ENCODE measurements at regions not wholly inside any gene's neighbourhood (a gene's known extent, or its start where the extent isn't known, plus 50 kb on each side); places are given as distances from the start of the nearest gene placed in this dataset.

DNA sequence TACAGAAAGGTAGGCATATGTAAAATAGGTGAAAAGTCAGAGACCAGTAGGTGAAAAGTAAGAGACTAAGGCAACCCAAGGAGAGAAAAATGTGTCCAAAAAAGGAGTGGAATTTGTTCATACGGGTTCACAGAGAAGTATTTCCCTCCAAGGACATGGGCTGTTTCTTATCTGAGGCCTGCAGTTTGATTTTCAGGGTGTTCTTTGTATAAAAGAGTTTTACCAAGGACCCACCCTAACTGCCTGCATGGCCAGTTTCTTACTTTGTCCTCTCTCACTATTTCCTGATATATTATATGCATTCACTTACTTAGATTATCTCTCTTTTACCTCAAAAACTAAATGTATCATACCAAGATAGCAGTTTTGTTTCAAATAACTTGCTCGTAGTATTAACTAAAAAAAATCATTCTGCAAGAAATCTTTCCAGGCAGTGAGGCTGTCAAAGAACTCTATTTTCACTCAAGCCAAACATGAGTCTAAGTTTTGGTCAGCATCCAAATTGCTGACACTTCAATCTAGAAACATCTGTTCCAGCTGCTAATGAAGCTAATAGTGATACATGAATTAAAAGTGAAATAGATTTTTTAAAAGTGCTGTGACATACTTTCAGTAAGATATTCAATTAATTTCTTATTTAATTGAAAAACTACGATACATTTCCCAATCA, 141.4 kb upstream of the SGCG start:
- Mint-ChIP-seq H3K4me1 (peaks cover 4% of the 10 kb centered on the region), H3K9me3 (no peaks in the 10 kb centered on the region), H3K36me3 (ENCODE audit: low read depth) (no peaks in the 10 kb centered on the region), H3K27ac (no peak overlapping the region), H3K4me3 (no peak overlapping the region), H3K27me3 (ENCODE audit: insufficient read depth) (no peaks in the 10 kb centered on the region)
- DNase-seq: no peak
- 91 to 100% methylated on average over 3 of the region's 3 CpGs for WGBS, 2 experiments (ENCODE audit: insufficient coverage in 1 of 2, insufficient read length in 1 of 2)
- TF ChIP-seq, protein P1, sequence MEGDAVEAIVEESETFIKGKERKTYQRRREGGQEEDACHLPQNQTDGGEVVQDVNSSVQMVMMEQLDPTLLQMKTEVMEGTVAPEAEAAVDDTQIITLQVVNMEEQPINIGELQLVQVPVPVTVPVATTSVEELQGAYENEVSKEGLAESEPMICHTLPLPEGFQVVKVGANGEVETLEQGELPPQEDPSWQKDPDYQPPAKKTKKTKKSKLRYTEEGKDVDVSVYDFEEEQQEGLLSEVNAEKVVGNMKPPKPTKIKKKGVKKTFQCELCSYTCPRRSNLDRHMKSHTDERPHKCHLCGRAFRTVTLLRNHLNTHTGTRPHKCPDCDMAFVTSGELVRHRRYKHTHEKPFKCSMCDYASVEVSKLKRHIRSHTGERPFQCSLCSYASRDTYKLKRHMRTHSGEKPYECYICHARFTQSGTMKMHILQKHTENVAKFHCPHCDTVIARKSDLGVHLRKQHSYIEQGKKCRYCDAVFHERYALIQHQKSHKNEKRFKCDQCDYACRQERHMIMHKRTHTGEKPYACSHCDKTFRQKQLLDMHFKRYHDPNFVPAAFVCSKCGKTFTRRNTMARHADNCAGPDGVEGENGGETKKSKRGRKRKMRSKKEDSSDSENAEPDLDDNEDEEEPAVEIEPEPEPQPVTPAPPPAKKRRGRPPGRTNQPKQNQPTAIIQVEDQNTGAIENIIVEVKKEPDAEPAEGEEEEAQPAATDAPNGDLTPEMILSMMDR (conservative IDR thresholded peaks at IDR 0.05): no peak
- Histone ChIP-seq H3K4me1 (ENCODE audit: control insufficient read depth, insufficient read depth, low read length) (no peaks in the 10 kb centered on the region), H3K36me3 (ENCODE audit: control insufficient read depth, insufficient read depth, low read length) (no peaks in the 10 kb centered on the region), H3K9ac (ENCODE audit: extremely low read depth, low read length, poor library complexity, severe bottlenecking) (no peak overlapping the region), H3K4me3 (ENCODE audit: low read length) (no peak overlapping the region), H3K27ac (ENCODE audit: low read depth, low read length) (no peak overlapping the region), H3K9me3 (ENCODE audit: control insufficient read depth, low read length) (no peaks in the 10 kb centered on the region), H3K27me3 (ENCODE audit: control insufficient read depth, insufficient read depth, low read length, poor library complexity, severe bottlenecking) (no peaks in the 10 kb centered on the region)

DNA sequence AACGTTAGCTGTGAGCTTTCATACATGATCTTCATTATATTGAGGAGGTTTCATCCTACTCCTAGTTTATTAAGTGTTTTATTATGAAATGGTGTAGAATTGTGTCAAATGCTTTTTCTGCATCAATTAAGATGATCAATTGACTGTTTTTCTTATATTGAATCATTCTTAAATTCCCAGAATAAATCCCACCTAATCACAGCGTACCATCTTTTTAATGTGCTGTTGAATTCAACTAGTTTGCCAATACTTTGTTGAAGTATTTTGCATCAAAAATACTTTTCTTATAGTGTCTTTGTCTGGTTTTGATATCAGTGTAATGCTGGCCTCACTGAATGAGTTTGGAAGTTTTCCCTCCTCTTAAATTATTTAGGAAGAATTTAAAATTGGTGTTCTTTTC, 138.6 kb upstream of the SGCG start:
- Mint-ChIP-seq H3K4me3 (no peak overlapping the region), H3K27ac (no peak overlapping the region), H3K9me3 (peaks cover 3% of the 10 kb centered on the region), H3K4me1 (peaks cover 8% of the 10 kb centered on the region), H3K36me3 (ENCODE audit: low read depth) (peaks cover 7% of the 10 kb centered on the region), H3K27me3 (ENCODE audit: insufficient read depth) (no peaks in the 10 kb centered on the region)
- DNase-seq: no peak
- Histone ChIP-seq H3K27ac (ENCODE audit: low read depth, low read length) (no peak overlapping the region), H3K36me3 (ENCODE audit: control insufficient read depth, insufficient read depth, low read length) (no peaks in the 10 kb centered on the region), H3K9ac (ENCODE audit: extremely low read depth, low read length, poor library complexity, severe bottlenecking) (no peak overlapping the region), H3K4me1 (ENCODE audit: control insufficient read depth, insufficient read depth, low read length) (no peaks in the 10 kb centered on the region), H3K4me3 (ENCODE audit: low read length) (no peak overlapping the region), H3K9me3 (ENCODE audit: control insufficient read depth, low read length) (no peaks in the 10 kb centered on the region), H3K27me3 (ENCODE audit: control insufficient read depth, insufficient read depth, low read length, poor library complexity, severe bottlenecking) (no peaks in the 10 kb centered on the region)
- TF ChIP-seq, protein P1 (conservative IDR thresholded peaks at IDR 0.05): no peak
- 93 to 100% methylated on average over 1 to 2 of the region's 2 CpGs for WGBS, 2 experiments (ENCODE audit: insufficient coverage in 1 of 2, insufficient read length in 1 of 2)

DNA sequence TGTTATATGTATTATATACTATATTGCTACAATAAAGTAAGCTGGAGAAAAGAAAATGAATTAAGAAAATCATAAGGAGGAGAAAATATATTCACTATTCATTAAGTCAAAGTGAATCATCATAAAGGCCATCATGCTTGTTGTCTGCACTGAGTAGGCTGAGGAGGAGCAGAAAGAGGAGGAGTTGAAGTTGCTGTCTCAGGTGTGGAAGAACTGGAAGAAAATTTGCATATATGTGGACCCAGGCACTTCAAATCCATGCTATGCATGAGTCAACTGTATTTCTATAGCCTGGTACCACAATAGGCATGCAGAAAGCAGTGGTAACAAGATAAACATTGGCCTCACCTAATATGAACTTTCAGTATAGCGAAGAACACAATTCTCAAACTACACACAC, 135.9 kb upstream of the SGCG start:
- Mint-ChIP-seq H3K4me1 (peaks cover 16% of the 10 kb centered on the region), H3K9me3 (peaks cover 6% of the 10 kb centered on the region), H3K27ac (no peak overlapping the region), H3K4me3 (no peak overlapping the region), H3K36me3 (ENCODE audit: low read depth) (peaks cover 8% of the 10 kb centered on the region), H3K27me3 (ENCODE audit: insufficient read depth) (no peaks in the 10 kb centered on the region)
- no peaks in the 10 kb centered on the region for H3K27me3 ChIP-seq (ENCODE audit: control insufficient read depth, insufficient read depth, low read length, poor library complexity, severe bottlenecking)
- H3K9me3 ChIP-seq (ENCODE audit: control insufficient read depth, low read length): no peaks in the 10 kb centered on the region
- no CpG with 5 or more reads among the region's 1 CpG for WGBS, 2 experiments (ENCODE audit: insufficient coverage in 1 of 2, insufficient read length in 1 of 2)
- H3K9ac ChIP-seq (ENCODE audit: extremely low read depth, low read length, poor library complexity, severe bottlenecking): no peak overlapping the region
- H3K4me3 ChIP-seq (ENCODE audit: low read length): no peak overlapping the region
- H3K4me1 ChIP-seq (ENCODE audit: control insufficient read depth, insufficient read depth, low read length): no peaks in the 10 kb centered on the region
- H3K36me3 ChIP-seq (ENCODE audit: control insufficient read depth, insufficient read depth, low read length): no peaks in the 10 kb centered on the region
- TF ChIP-seq, protein P1 (conservative IDR thresholded peaks at IDR 0.05): no peak
- no peak overlapping the region for H3K27ac ChIP-seq (ENCODE audit: low read depth, low read length)
- no peak for DNase-seq
